BLaER1 treated with 17β-estradiol and CSF1 and Interleukin-3, amounts not matched to agents 10 nM and 100 nM (cell line): ENCODE measurements at regions not wholly inside any gene's neighbourhood (a gene's known extent, or its start where the extent isn't known, plus 50 kb on each side); places are given as distances from the start of the nearest gene placed in this dataset.

Experiments used
- H3K27ac ChIP-seq, 11 experiments: shearing (Covaris generic); formaldehyde crosslinking; 2 replicates each; pipeline ENCODE4 v1.8.1; 2022
- H3K27me3 ChIP-seq, 11 experiments: shearing (Covaris generic); formaldehyde crosslinking; 2 replicates each; pipeline ENCODE4 v1.8.1; 2022
- H3K36me3 ChIP-seq, 11 experiments: shearing (Covaris generic); formaldehyde crosslinking; 2 replicates each; pipeline ENCODE4 v1.8.1; 2022
- H3K4me1 ChIP-seq, 10 experiments: shearing (Covaris generic); formaldehyde crosslinking; 2 replicates each; pipeline ENCODE4 v1.8.1; 2022
- H3K4me2 ChIP-seq, 11 experiments: shearing (Covaris generic); formaldehyde crosslinking; 2 replicates each; pipeline ENCODE4 v1.8.1; 2022
- H3K4me3 ChIP-seq, 10 experiments: shearing (Covaris generic); formaldehyde crosslinking; 2 replicates each; pipeline ENCODE4 v1.8.1; 2022
- H3K9ac ChIP-seq, 11 experiments: shearing (Covaris generic); formaldehyde crosslinking; 2 replicates each; pipeline ENCODE4 v1.8.1; 2022
- H3K9me3 ChIP-seq, 11 experiments: shearing (Covaris generic); formaldehyde crosslinking; replicated peaks in 1 of 11; 2 replicates each; pipeline ENCODE4 v1.8.1; 2022
- H4K20me1 ChIP-seq, 11 experiments: shearing (Covaris generic); formaldehyde crosslinking; 2 replicates each; pipeline ENCODE4 v1.8.1; 2022
- Cebpa-rat ChIP-seq, 11 experiments: shearing (Covaris generic); IDR thresholded peaks; 2 replicates each; pipeline ENCODE4 v1.8.1; 2022

DNA sequence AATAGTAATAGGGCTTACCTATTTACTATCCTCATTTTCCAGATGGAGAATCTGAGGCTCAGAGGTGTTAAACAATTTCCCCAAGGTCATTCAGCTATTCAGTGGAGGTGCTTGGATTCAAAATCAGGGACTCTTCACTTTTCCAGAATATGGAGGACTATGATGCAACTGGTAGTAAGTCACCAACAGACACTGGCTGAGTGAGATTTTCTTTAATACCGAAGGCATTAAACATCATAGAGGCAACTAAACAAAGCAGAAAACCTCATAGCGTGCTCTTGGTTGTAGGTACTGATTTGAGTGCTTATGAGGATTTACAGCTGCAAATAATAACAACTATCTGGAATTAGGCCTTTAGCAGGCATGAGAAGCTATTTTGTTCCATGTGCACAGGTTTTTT lies 134.4 kb downstream of the DLEU7 start:
- no peak overlapping the region for H3K4me3 ChIP-seq
- H3K4me2 ChIP-seq = no peak overlapping the region
- TF ChIP-seq Cebpa-rat (IDR thresholded peaks at IDR 0.05) = no peak

DNA sequence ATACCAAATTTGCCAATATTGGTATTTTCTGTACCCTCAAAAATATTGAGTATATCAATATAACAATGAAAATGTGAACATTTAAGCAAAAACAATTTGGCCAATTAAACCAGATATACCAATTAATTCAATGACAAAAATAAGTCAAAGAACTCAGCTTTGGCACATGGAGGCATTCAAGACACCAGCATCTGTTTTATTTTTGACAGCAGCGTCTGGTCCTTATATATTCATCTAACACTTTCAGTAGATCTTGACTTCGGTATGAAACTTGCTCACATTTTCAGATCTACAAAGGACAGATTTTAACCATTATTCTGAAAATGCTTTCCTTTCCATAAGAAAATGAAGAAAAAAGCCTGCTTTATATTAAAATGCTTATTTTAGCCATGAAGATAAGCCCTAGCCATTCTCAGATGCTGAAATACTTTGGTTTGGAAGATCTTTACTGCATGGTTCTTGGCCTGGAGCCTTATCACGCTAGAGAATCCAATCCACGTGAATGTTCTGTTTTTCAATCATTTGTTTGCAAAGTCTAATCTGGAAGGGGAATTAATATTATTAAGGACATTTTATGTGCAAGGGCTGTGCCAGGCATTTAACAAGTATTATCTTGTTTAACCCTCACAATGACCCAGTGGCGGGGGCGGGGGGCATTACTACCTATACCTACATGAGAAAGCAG lies 132.2 kb downstream of the DLEU7 start:
- Histone ChIP-seq H3K9ac (no peak overlapping the region), H4K20me1 (no peaks in the 10 kb centered on the region), H3K4me1 (peaks cover 42 to 60% (median 53%) of the 10 kb centered on the region in 10 experiments), H3K36me3 (no peaks in the 10 kb centered on the region), H3K27ac (no peak overlapping the region; a peak in 1 of 22 replicates), H3K9me3 (peaks cover 0 to 12% (median 0%) of the 10 kb centered on the region in 11 experiments; a peak in 8 of 22 replicates), H3K27me3 (no peaks in the 10 kb centered on the region), H3K4me3 (no peak overlapping the region), H3K4me2 (peak overlapping the region in 2 of 11 experiments; percentile 89 to 94; a peak in 4 of 22 replicates)
- TF ChIP-seq Cebpa-rat (IDR thresholded peaks at IDR 0.05) = no peak

More for the DNA sequence above, 134.4 kb downstream of the DLEU7 start:
- H3K9me3 ChIP-seq = no peaks in the 10 kb centered on the region
- no peak overlapping the region for H3K27ac ChIP-seq
- no peaks in the 10 kb centered on the region for H3K36me3 ChIP-seq
- H4K20me1 ChIP-seq = no peaks in the 10 kb centered on the region
- H3K4me1 ChIP-seq = peaks cover 30 to 38% (median 33%) of the 10 kb centered on the region in 10 experiments
- no peak overlapping the region for H3K9ac ChIP-seq
- H3K27me3 ChIP-seq = no peaks in the 10 kb centered on the region

DNA sequence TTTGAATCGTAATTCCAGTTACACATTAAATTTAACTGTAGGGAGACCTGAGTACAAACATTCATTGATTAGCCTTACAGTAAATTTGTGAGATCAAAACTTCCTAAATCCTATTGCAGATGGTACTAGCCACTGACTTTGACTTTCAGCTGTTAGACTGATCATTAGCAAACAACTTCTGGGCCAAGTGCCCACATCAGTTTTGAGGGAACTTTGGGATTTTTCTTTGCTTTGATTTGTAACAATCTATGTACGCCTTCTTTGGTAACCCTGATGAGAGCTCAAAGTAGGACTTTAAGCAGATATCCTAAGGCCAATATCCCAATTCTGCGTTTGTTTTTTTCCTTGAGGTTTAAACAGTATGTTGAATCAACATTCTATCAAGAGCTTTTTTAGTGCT lies 131.5 kb downstream of the DLEU7 start:
- H4K20me1 ChIP-seq = no peaks in the 10 kb centered on the region
- no peak overlapping the region for H3K4me3 ChIP-seq
- no peak overlapping the region for H3K9ac ChIP-seq
- H3K9me3 ChIP-seq = peaks cover 0 to 12% (median 0%) of the 10 kb centered on the region in 11 experiments; a peak in 8 of 22 replicates
- no peak for TF ChIP-seq Cebpa-rat (IDR thresholded peaks at IDR 0.05)
- peaks cover 40 to 60% (median 54%) of the 10 kb centered on the region in 10 experiments for H3K4me1 ChIP-seq
- H3K27ac ChIP-seq = peak overlapping the region in 5 of 11 experiments; percentile 44 to 89 (median 85); a peak in 8 of 22 replicates
- H3K27me3 ChIP-seq = no peaks in the 10 kb centered on the region
- no peaks in the 10 kb centered on the region for H3K36me3 ChIP-seq
- H3K4me2 ChIP-seq = peak overlapping the region in 5 of 11 experiments; percentile 77 to 94 (median 83); a peak in 9 of 22 replicates

DNA sequence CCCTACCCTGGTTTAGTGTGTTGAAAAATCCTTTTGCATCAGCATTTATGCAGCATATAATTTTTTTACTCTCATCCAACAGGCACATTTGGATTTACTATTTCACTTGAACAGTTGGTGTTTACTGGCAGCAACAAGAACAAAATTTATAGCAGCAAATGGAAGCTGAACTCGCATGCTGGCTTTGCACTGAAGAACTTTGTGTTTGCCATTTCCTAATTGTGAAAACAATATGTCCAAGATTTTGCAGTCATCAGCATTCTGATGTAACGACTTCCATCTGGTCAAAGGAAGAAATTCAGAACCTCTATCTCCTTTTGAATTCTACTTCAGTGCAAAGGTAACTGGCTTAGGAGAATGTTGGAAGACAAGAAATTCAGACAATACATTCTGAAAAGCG lies 131.0 kb downstream of the DLEU7 start:
- Histone ChIP-seq H3K9ac (no peak overlapping the region), H3K4me1 (peaks cover 36 to 58% (median 51%) of the 10 kb centered on the region in 10 experiments), H3K27me3 (no peaks in the 10 kb centered on the region), H3K9me3 (peaks cover 0 to 15% (median 0%) of the 10 kb centered on the region in 11 experiments; a peak in 8 of 22 replicates), H3K4me2 (peak overlapping the region; percentile 69 to 94 (median 77); a peak in 19 of 22 replicates), H3K36me3 (no peaks in the 10 kb centered on the region), H3K4me3 (no peak overlapping the region), H4K20me1 (no peaks in the 10 kb centered on the region), H3K27ac (peak overlapping the region in 8 of 11 experiments; percentile 2 to 89 (median 80); a peak in 14 of 22 replicates)
- TF ChIP-seq Cebpa-rat (IDR thresholded peaks at IDR 0.05) = no peak

DNA sequence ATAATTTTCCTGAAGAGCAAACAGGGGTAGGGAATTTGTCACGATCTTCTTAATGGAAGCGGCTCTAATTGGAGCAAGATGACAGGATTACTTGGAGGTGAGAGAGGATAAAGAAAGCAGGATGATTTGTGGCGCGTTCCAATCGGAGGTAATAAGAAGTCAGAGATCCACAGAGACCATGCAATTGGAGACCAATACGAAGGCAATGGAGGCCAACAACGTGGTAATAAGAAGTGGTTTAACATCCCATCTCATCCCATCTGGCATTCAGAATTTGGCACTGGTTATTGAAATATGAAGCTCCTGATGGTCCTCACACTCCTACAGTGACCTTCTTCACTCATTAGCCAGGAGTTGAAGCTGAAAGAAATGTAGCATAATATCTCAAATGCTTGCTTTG lies 130.6 kb downstream of the DLEU7 start:
- Histone ChIP-seq H4K20me1 (no peaks in the 10 kb centered on the region), H3K4me3 (no peak overlapping the region), H3K36me3 (no peaks in the 10 kb centered on the region), H3K4me1 (peaks cover 32 to 54% (median 46%) of the 10 kb centered on the region in 10 experiments), H3K27me3 (no peaks in the 10 kb centered on the region), H3K9ac (0 out of 22 replicates have a peak overlapping the region, but pooled peaks of 1 of the 11 experiments have one; percentile 74), H3K27ac (peak overlapping the region in 10 of 11 experiments; percentile 44 to 89 (median 82); a peak in 18 of 22 replicates), H3K9me3 (peaks cover 0 to 15% (median 0%) of the 10 kb centered on the region in 11 experiments; a peak in 8 of 22 replicates), H3K4me2 (peak overlapping the region; percentile 69 to 94 (median 77))
- TF ChIP-seq Cebpa-rat (IDR thresholded peaks at IDR 0.05) = no peak

DNA sequence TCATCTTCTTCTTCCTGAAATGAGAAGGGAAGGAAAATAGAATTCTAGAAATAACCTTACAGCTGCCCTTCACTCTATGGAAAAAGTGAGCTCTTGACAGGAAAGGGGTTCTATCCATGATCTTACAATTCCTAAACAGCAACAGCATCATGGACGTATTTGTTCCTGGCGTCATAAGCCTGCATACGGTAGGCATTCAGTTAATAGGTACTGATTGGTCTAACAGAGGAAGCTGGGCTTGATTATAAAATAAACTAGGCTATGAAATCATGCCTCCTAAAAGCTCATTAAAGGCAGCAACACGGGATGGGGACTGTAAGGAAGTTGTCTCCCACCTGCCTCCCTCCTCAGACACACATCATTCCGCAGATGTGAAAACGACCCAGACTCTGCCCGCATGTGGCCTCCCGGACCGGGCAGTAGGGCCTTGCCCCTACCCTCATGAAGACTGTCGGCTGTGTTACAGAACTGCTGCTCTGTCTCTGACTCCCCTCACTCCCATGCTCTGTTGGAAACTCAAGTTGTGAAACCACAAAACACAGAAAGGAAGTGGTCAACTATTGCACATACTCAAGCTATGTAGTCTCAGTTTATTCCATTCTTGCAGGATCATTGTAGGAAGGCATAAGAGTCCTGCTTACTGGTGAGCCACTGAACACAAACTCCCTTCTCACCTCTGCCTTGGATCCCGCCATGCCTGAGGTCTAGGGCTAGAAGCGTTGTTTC lies 129.8 kb downstream of the DLEU7 start:
- H3K4me2 ChIP-seq = peak overlapping the region; percentile 69 to 94 (median 77)
- H3K27me3 ChIP-seq = no peaks in the 10 kb centered on the region
- peaks cover 26 to 52% (median 39%) of the 10 kb centered on the region in 10 experiments for H3K4me1 ChIP-seq
- peaks cover 0 to 18% (median 0%) of the 10 kb centered on the region in 11 experiments; a peak in 9 of 22 replicates for H3K9me3 ChIP-seq
- H3K4me3 ChIP-seq = peak overlapping the region in 6 of 10 experiments; percentile 0 to 50 (median 8); a peak in 6 of 20 replicates
- H3K27ac ChIP-seq = peak overlapping the region in 10 of 11 experiments; percentile 66 to 89 (median 82); a peak in 21 of 22 replicates
- no peaks in the 10 kb centered on the region for H3K36me3 ChIP-seq
- H3K9ac ChIP-seq = peak overlapping the region in 10 of 11 experiments; percentile 50 to 76 (median 66); a peak in 21 of 22 replicates
- H4K20me1 ChIP-seq = no peaks in the 10 kb centered on the region
- peak; percentile 82 to 98 (median 97) for TF ChIP-seq Cebpa-rat (IDR thresholded peaks at IDR 0.05)

DNA sequence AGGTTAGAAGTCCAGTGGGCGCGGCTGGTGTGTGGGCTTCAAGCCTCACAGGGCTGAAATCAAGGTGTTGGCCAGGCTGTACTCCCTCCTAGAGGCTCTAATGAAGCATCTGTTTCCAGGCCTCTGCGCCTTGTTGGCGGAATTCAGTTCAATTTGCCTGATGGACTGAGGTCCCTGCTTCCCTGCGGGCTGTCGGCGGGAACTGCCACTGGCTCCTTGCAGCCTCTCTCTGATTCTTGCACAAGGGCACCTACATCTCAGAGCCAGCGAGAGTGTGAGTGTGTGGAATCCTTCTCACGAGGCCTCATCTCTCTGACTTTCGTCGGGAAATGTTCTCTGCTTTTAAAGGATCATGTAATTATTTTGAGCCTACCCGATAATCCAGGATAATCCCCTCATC lies 128.6 kb downstream of the DLEU7 start:
- H3K4me1 ChIP-seq = peaks cover 26 to 52% (median 38%) of the 10 kb centered on the region in 10 experiments
- H3K27me3 ChIP-seq = no peaks in the 10 kb centered on the region
- peak overlapping the region in 9 of 11 experiments; percentile 10 to 76 (median 68); a peak in 12 of 22 replicates for H3K9ac ChIP-seq
- peak overlapping the region; percentile 69 to 94 (median 77) for H3K4me2 ChIP-seq
- peaks cover 0 to 18% (median 0%) of the 10 kb centered on the region in 11 experiments; a peak in 9 of 22 replicates for H3K9me3 ChIP-seq
- 0 out of 20 replicates have a peak overlapping the region, but pooled peaks of 2 of the 10 experiments have one; percentile 11 to 50 for H3K4me3 ChIP-seq
- H4K20me1 ChIP-seq = no peaks in the 10 kb centered on the region
- peak overlapping the region in 10 of 11 experiments; percentile 66 to 89 (median 82); a peak in 20 of 22 replicates for H3K27ac ChIP-seq
- no peaks in the 10 kb centered on the region for H3K36me3 ChIP-seq
- no peak for TF ChIP-seq Cebpa-rat (IDR thresholded peaks at IDR 0.05)

DNA sequence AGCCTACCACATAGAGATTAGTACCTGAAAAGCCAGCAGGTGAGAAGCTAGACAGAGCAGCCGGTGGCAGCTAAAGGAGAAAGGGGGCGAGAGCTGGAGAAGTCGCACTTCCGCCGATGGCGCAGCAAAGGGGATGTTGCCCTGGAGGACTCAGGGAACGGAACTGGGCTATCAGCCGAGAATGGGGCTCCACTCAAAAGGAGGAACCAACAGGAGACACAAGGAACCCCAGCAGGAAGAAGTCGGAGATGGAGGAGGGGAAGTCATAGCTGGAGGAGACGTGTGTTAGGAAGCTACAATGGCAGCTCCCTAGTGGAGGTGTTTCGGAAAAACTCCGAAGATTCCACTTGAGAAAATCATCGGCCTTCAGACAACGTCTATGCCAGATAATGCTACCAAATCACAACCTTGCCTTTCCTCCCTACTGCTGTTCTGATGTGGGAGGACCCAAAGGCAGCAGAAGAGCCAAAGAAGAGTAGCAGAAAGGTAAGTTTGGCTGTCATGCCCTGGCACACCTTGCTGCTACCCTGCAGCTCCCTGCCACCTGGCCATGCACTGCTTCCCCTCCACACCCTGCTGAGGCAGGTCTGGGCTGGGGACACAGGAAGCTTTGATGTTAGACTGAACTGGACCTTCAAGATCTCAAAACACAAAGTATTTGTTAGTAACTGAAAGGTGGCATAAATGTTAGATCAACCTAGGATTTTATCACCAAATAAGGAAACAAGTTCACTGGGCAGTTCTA lies 127.9 kb downstream of the DLEU7 start:
- H3K36me3 ChIP-seq = no peaks in the 10 kb centered on the region
- no peak for TF ChIP-seq Cebpa-rat (IDR thresholded peaks at IDR 0.05)
- H3K9ac ChIP-seq = 0 out of 22 replicates have a peak overlapping the region, but pooled peaks of 1 of the 11 experiments have one; percentile 71
- H3K27me3 ChIP-seq = no peaks in the 10 kb centered on the region
- peaks cover 26 to 52% (median 38%) of the 10 kb centered on the region in 10 experiments for H3K4me1 ChIP-seq
- peaks cover 0 to 18% (median 0%) of the 10 kb centered on the region in 11 experiments; a peak in 9 of 22 replicates for H3K9me3 ChIP-seq
- no peaks in the 10 kb centered on the region for H4K20me1 ChIP-seq
- peak overlapping the region in 8 of 11 experiments; percentile 73 to 94 (median 81); a peak in 15 of 22 replicates for H3K4me2 ChIP-seq
- no peak overlapping the region for H3K4me3 ChIP-seq
- H3K27ac ChIP-seq = peak overlapping the region in 9 of 11 experiments; percentile 46 to 89 (median 83); a peak in 15 of 22 replicates
